H1 (cell line): ENCODE measurements at regions not wholly inside any gene's neighbourhood (a gene's known extent, or its start where the extent isn't known, plus 50 kb on each side); places are given as distances from the start of the nearest gene placed in this dataset.

Source experiments
- CTCF ChIA-PET: fragments of 300-600 bp; sonication (Branson Sonifier 250); formaldehyde crosslinking; loops from one replicate; lab custom pipeline; 2021; ENCODE audit not compliant: partially characterized antibody; lab: Charles Lee
- POLR2A ChIA-PET: fragments of 300-600 bp; sonication (Branson Sonifier 250); formaldehyde crosslinking; loops from one replicate; lab custom pipeline; 2021; ENCODE audit warnings: inconsistent platforms; ENCODE audit not compliant: partially characterized antibody; lab: Charles Lee
- DNase-seq, 2 experiments: peaks; one replicate each; pipeline versions ENCODE4 v3.0.0 to v3.0.0-alpha.2; 2010 to 2022; ENCODE audit warnings: low spot score in 2 of 2, low read depth in 1 of 2, mixed read lengths in 1 of 2
- FAIRE-seq: peaks from 2 replicates; lab custom pipeline; 2011; peaks lifted over from hg19 to GRCh38; lab: Jason Lieb, UNC
- H2AFZ ChIP-seq: 2 replicates; pipeline ENCODE4 v1.8.1; 2012; ENCODE audit warnings: low read length, inconsistent platforms
- H2AK5ac ChIP-seq: 2 replicates; pipeline ENCODE4 v1.6.1; 2013; ENCODE audit warnings: low read depth, low read length
- H2BK120ac ChIP-seq: replicated peaks from 2 replicates; pipeline ENCODE3; 2013; ENCODE audit warnings: low read depth, low read length, inconsistent platforms
- H2BK12ac ChIP-seq: 2 replicates; pipeline ENCODE4 v1.6.1; 2013; ENCODE audit warnings: low read depth, low read length
- H2BK15ac ChIP-seq: 2 replicates; pipeline ENCODE4 v1.6.1; 2013; ENCODE audit warnings: low read length
- H2BK20ac ChIP-seq: 2 replicates; pipeline ENCODE4 v1.6.1; 2013; ENCODE audit warnings: low read length
- H2BK5ac ChIP-seq: 2 replicates; pipeline ENCODE4 v1.6.1; 2013; ENCODE audit warnings: low read depth, low read length
- H3K14ac ChIP-seq: 2 replicates; pipeline ENCODE4 v1.6.1; 2013; ENCODE audit warnings: inconsistent platforms; ENCODE audit not compliant: insufficient read length
- H3K18ac ChIP-seq: 2 replicates; pipeline ENCODE4 v1.6.1; 2013; ENCODE audit warnings: low read length; ENCODE audit errors: extremely low read depth
- H3K23ac ChIP-seq: 2 replicates; pipeline ENCODE4 v1.6.1; 2013; ENCODE audit warnings: inconsistent platforms; ENCODE audit not compliant: insufficient read length
- H3K23me2 ChIP-seq: 2 replicates; pipeline ENCODE4 v1.6.1; 2013; ENCODE audit warnings: low read depth, low read length
- H3K27ac ChIP-seq: 2 replicates; pipeline ENCODE4 v1.6.1; 2011; ENCODE audit warnings: low read depth, low read length, inconsistent platforms
- H3K27me3 ChIP-seq, 4 experiments: replicated peaks in 1 of 4; 1 replicate in 1 of 4; 2 replicates in 3 of 4; pipeline versions ENCODE4 v1.6.1 to v1.8.1; 2011 to 2013; ENCODE audit warnings: low read length in 3 of 4, mild to moderate bottlenecking in 3 of 4, inconsistent platforms in 2 of 4, mixed read lengths in 2 of 4, moderate library complexity in 1 of 4; ENCODE audit not compliant: control insufficient read depth in 3 of 4, insufficient read depth in 3 of 4; ENCODE audit errors: extremely low read depth in 1 of 4
- H3K36me3 ChIP-seq, 4 experiments: 2 replicates each; pipeline versions ENCODE4 v1.6.1 to v1.8.1; 2011 to 2013; ENCODE audit warnings: mild to moderate bottlenecking in 4 of 4, low read length in 3 of 4, moderate library complexity in 2 of 4, control low read depth in 1 of 4, inconsistent platforms in 1 of 4; ENCODE audit not compliant: insufficient read depth in 4 of 4, control insufficient read depth in 2 of 4
- H3K4ac ChIP-seq: replicated peaks from 2 replicates; pipeline ENCODE3; 2013; ENCODE audit warnings: low read length, low read depth, mixed read lengths, inconsistent platforms; ENCODE audit not compliant: insufficient read length
- H3K4me1 ChIP-seq, 4 experiments: replicated peaks in 1 of 4; 1 replicate in 1 of 4; 2 replicates in 3 of 4; pipeline versions ENCODE4 v1.6.1 to v1.8.1; 2011 to 2013; ENCODE audit warnings: low read length in 3 of 4, inconsistent platforms in 2 of 4, mixed read lengths in 1 of 4; ENCODE audit not compliant: insufficient read depth in 4 of 4, control insufficient read depth in 3 of 4
- H3K4me2 ChIP-seq, 2 experiments: 2 replicates each; pipeline versions ENCODE4 v1.6.1 to v1.8.1; 2011 to 2013; ENCODE audit warnings: low read depth in 2 of 2, low read length in 2 of 2, control low read depth in 1 of 2, inconsistent platforms in 1 of 2, mild to moderate bottlenecking in 1 of 2; ENCODE audit not compliant: insufficient read depth in 1 of 2
- H3K4me3 ChIP-seq, 4 experiments: fragments of 200-600, 300-600 bp in 1 of 4; sonication (generic), shearing (Covaris generic), sonication (Bioruptor Twin) in 1 of 4; 2 replicates each; pipeline versions ENCODE4 v1.5.1 to v1.8.1; 2011 to 2016; ENCODE audit warnings: low read length in 4 of 4, low read depth in 3 of 4, control low read depth in 2 of 4, inconsistent platforms in 2 of 4, mild to moderate bottlenecking in 2 of 4, mixed read lengths in 1 of 4, moderate library complexity in 1 of 4; ENCODE audit not compliant: insufficient read depth in 2 of 4; ENCODE audit errors: extremely low read depth in 1 of 4
- H3K56ac ChIP-seq: replicated peaks from 2 replicates; pipeline ENCODE3; 2013; ENCODE audit warnings: low read depth, mild to moderate bottlenecking, mixed read lengths, low read length, inconsistent platforms; ENCODE audit not compliant: insufficient read length
- H3K79me1 ChIP-seq: 2 replicates; pipeline ENCODE4 v1.6.1; 2013; ENCODE audit warnings: low read depth, low read length, control low read depth
- H3K79me2 ChIP-seq, 2 experiments: 2 replicates each; pipeline versions ENCODE4 v1.6.1 to v1.8.1; 2012 to 2013; ENCODE audit warnings: low read length in 2 of 2, mild to moderate bottlenecking in 2 of 2, inconsistent platforms in 1 of 2; ENCODE audit not compliant: insufficient read depth in 2 of 2, control insufficient read depth in 1 of 2
- H3K9ac ChIP-seq, 4 experiments: replicated peaks in 1 of 4; 1 replicate in 1 of 4; 2 replicates in 3 of 4; pipeline versions ENCODE4 v1.6.1 to v1.8.1; 2011 to 2013; ENCODE audit warnings: low read depth in 3 of 4, low read length in 3 of 4, control low read depth in 2 of 4, mild to moderate bottlenecking in 2 of 4, moderate library complexity in 2 of 4, inconsistent platforms in 1 of 4; ENCODE audit errors: extremely low read depth in 1 of 4
- H3K9me3 ChIP-seq, 2 experiments: 2 replicates each; pipeline versions ENCODE4 v1.6.1 to v1.8.1; 2012 to 2013; ENCODE audit warnings: mild to moderate bottlenecking in 2 of 2, moderate library complexity in 2 of 2, control low read depth in 1 of 2, inconsistent platforms in 1 of 2, low read depth in 1 of 2, low read length in 1 of 2, mixed read lengths in 1 of 2; ENCODE audit not compliant: insufficient read depth in 2 of 2
- H4K20me1 ChIP-seq, 2 experiments: replicated peaks in 1 of 2; 2 replicates each; pipeline versions ENCODE3 to v1.8.1; 2011 to 2013; ENCODE audit warnings: inconsistent platforms in 2 of 2, low read length in 2 of 2, mild to moderate bottlenecking in 1 of 2; ENCODE audit not compliant: insufficient read depth in 2 of 2, control insufficient read depth in 1 of 2
- H4K5ac ChIP-seq: 2 replicates; pipeline ENCODE4 v1.6.1; 2013; ENCODE audit warnings: low read length, low read depth, mixed read lengths, inconsistent platforms; ENCODE audit not compliant: insufficient read length
- H4K8ac ChIP-seq: 2 replicates; pipeline ENCODE4 v1.8.0; 2013; ENCODE audit warnings: mild to moderate bottlenecking, moderate library complexity, low read length, inconsistent platforms; ENCODE audit not compliant: insufficient read depth; ENCODE audit errors: extremely low read depth
- H4K91ac ChIP-seq: replicated peaks from 2 replicates; pipeline ENCODE3; 2013; ENCODE audit warnings: low read length, mixed read lengths, inconsistent platforms; ENCODE audit not compliant: insufficient read length
- CHD1 ChIP-seq: IDR thresholded peaks from 2 replicates; pipeline ENCODE4 v1.6.1; 2012; ENCODE audit warnings: low read depth, low read length, improper control_type of control experiment
- EGR1 ChIP-seq: IDR thresholded peaks from 2 replicates; pipeline ENCODE4 v1.6.1; 2011; ENCODE audit warnings: low read depth, low read length, borderline replicate concordance
- KDM1A ChIP-seq: fragments of 200-600, 300-600 bp; sonication (generic); IDR thresholded peaks from 2 replicates; pipeline ENCODE4 v1.7.1; 2016; ENCODE audit warnings: mild to moderate bottlenecking, low read length, borderline replicate concordance
- PHF8 ChIP-seq: fragments of 200-600 bp; sonication (generic); conservative IDR thresholded peaks from 2 replicates; pipeline ENCODE4 v1.7.1; 2012; ENCODE audit warnings: low read depth, mild to moderate bottlenecking, inconsistent platforms, low read length, moderate library complexity
- POU5F1 ChIP-seq: IDR thresholded peaks from 2 replicates; pipeline ENCODE4 v1.6.1; 2011; ENCODE audit warnings: low read depth, mild to moderate bottlenecking, low read length, moderate library complexity
- RNF2 ChIP-seq: fragments of 200-900, 300-1000 bp; sonication (generic); IDR thresholded peaks from 2 replicates; pipeline ENCODE4 v1.7.1; 2016; ENCODE audit warnings: borderline replicate concordance, low read depth, mild to moderate bottlenecking, antibody characterized with exemption, low read length; ENCODE audit not compliant: poor library complexity, severe bottlenecking; ENCODE audit errors: missing control alignments
- RXRA ChIP-seq: IDR thresholded peaks from 2 replicates; pipeline ENCODE4 v1.6.1; 2011; ENCODE audit warnings: low read depth, mild to moderate bottlenecking, low read length, moderate library complexity; ENCODE audit not compliant: insufficient read depth
- SIRT6 ChIP-seq: IDR thresholded peaks from one replicate; pipeline ENCODE4 v1.7.1; 2012; ENCODE audit warnings: low read length, inconsistent platforms
- TAF7 ChIP-seq: optimal IDR thresholded peaks from 2 replicates; pipeline ENCODE3; 2011; ENCODE audit warnings: low read depth, mild to moderate bottlenecking, inconsistent platforms, low read length, moderate library complexity, borderline replicate concordance
- WGBS, 2 experiments: shearing (Covaris generic) in 1 of 2; methylation state at CpG; one replicate each; pipeline versions ENCODE4 v1.1.6 to v1.1.7; 2013 to 2015; ENCODE audit warnings: low lambda C conversion rate in 2 of 2, mixed read lengths in 2 of 2, inconsistent platforms in 1 of 2, low coverage in 1 of 2, missing lambda C conversion rate in 1 of 2; ENCODE audit not compliant: insufficient replicate concordance in 2 of 2, insufficient coverage in 1 of 2, insufficient read length in 1 of 2; ENCODE audit errors: extremely low coverage in 1 of 2, missing lambda C conversion rate in 1 of 2; 5-methylcytosine and 5-hydroxymethylcytosine counted together
- TF ChIP-seq, protein P1 (sequence below), 3 experiments: IDR thresholded peaks; 1 replicate in 2 of 3; 2 replicates in 1 of 3; pipeline versions ENCODE4 v1.5.1 to v1.6.1; 2011; ENCODE audit warnings: low read length in 3 of 3, mild to moderate bottlenecking in 3 of 3, inconsistent platforms in 2 of 3, low read depth in 1 of 3, moderate library complexity in 1 of 3; ENCODE audit not compliant: insufficient read depth in 1 of 3; ENCODE audit errors: control extremely low read depth in 1 of 3

DNA sequence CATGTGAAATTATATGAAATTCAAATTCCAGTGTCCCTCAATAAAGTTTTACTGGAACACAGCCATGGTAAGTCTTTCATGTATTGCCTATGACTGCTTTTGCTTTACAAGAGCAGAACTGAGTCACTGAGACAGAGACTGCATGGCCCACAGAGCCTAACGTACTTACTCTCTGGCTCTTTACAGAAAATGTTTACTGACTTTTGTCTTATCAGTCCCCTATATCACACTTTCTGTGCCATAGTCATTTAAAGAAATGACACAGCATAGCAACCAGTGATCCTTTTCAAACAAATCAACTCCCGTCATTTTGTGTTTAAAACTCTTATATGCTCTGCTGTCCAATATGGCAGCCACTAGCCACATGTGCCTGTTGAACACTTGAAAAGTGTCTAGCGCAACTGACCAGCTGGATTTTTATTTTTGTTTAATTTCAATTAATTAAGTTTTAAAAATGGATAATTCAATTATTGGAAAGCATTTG, 129.7 kb upstream of the CDIN1 start:
- Histone ChIP-seq H3K4me1 (0 out of 7 replicates have a peak, but pooled peaks cover 0 to 2% (median 0%) of the 10 kb centered on the region in 4 experiments), H4K5ac (no peak overlapping the region), H2BK12ac (no peak overlapping the region), H2BK5ac (no peak overlapping the region), H2BK120ac (no peak overlapping the region), H3K4me3 (no peak overlapping the region), H3K27ac (no peak overlapping the region), H3K4ac (no peak overlapping the region), H2BK15ac (no peak overlapping the region), H4K91ac (no peak overlapping the region), H3K9me3 (no peaks in the 10 kb centered on the region), H3K14ac (no peak overlapping the region), H4K20me1 (no peaks in the 10 kb centered on the region), H3K18ac (no peak overlapping the region), H3K36me3 (no peaks in the 10 kb centered on the region), H3K23me2 (no peaks in the 10 kb centered on the region; the same call in 1 of the 2 replicates), H3K4me2 (no peak overlapping the region), H3K79me2 (no peaks in the 10 kb centered on the region), H4K8ac (no peak overlapping the region), H3K9ac (no peak overlapping the region), H3K23ac (no peak overlapping the region), H2AFZ (no peak overlapping the region), H3K27me3 (no peaks in the 10 kb centered on the region), H3K79me1 (no peaks in the 10 kb centered on the region), H3K56ac (no peak overlapping the region), H2AK5ac (no peak overlapping the region), H2BK20ac (no peak overlapping the region)
- ChIA-PET CTCF (interaction anchor here (0.6 to 1.2 kb wide), 5 partner anchors 10 to 742 kb away, joined by 3 to 5 read pairs (median 4); no protein-coding TSS in a partner anchor), POLR2A (no interaction called here)
- 80% methylated on average over 3 of the region's 3 CpGs; no CpG with 5 or more reads in 1 of the 2 experiments for WGBS, 2 experiments
- FAIRE-seq: no peak
- DNase-seq: no peak
- TF ChIP-seq RXRA (no peak), SIRT6 (no peak), KDM1A (no peak), CHD1 (no peak), RNF2 (no peak), TAF7 (no peak), PHF8 (no peak), POU5F1 (no peak), EGR1 (no peak)
- TF ChIP-seq, protein P1, sequence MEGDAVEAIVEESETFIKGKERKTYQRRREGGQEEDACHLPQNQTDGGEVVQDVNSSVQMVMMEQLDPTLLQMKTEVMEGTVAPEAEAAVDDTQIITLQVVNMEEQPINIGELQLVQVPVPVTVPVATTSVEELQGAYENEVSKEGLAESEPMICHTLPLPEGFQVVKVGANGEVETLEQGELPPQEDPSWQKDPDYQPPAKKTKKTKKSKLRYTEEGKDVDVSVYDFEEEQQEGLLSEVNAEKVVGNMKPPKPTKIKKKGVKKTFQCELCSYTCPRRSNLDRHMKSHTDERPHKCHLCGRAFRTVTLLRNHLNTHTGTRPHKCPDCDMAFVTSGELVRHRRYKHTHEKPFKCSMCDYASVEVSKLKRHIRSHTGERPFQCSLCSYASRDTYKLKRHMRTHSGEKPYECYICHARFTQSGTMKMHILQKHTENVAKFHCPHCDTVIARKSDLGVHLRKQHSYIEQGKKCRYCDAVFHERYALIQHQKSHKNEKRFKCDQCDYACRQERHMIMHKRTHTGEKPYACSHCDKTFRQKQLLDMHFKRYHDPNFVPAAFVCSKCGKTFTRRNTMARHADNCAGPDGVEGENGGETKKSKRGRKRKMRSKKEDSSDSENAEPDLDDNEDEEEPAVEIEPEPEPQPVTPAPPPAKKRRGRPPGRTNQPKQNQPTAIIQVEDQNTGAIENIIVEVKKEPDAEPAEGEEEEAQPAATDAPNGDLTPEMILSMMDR (IDR thresholded peaks at IDR 0.05; ENCODE audit: control extremely low read depth in 1 of 3, insufficient read depth in 1 of 3, low read depth in 1 of 3, low read length in 3 of 3): no peak
